ENCODE measurements at regions not wholly inside any gene's neighbourhood (a gene's known extent, or its start where the extent isn't known, plus 50 kb on each side); places are given as distances from the start of the nearest gene placed in this dataset.

- no peak for DNase-seq
Observed at GRCh38 chr15:31264559-31265089, 62.0 kb upstream of the KLF13 start.

- DNase-seq = no peak
Observed at GRCh38 chr15:31265090-31265870, 61.4 kb upstream of the KLF13 start.

- DNase-seq = peak; percentile 82
Observed at GRCh38 chr15:31265871-31266711, 60.5 kb upstream of the KLF13 start.

GRCh38 chr15:31266712-31267111 lies 59.9 kb upstream of the KLF13 start:
- DNase-seq = no peak

- DNase-seq = peak; percentile 32
Observed at GRCh38 chr15:31267161-31268107, 59.2 kb upstream of the KLF13 start.

GRCh38 chr15:31268108-31268501 lies 58.5 kb upstream of the KLF13 start:
- DNase-seq = no peak

GRCh38 chr15:31268911-31269784 lies 57.5 kb upstream of the KLF13 start:
- no peak for DNase-seq

- DNase-seq = no peak
Observed at GRCh38 chr15:31269816-31270575, 56.6 kb upstream of the KLF13 start.

GRCh38 chr15:31270767-31271166 lies 55.9 kb upstream of the KLF13 start:
- DNase-seq = peak; percentile 82

GRCh38 chr15:31271224-31271635 lies 55.4 kb upstream of the KLF13 start:
- DNase-seq = no peak

- no peak for DNase-seq
Observed at GRCh38 chr15:31271711-31272557, 54.7 kb upstream of the KLF13 start.

- DNase-seq = no peak
Observed at GRCh38 chr15:31272558-31273257, 53.9 kb upstream of the KLF13 start.

- peak; percentile 27 for DNase-seq
Observed at GRCh38 chr15:31273258-31273941, 53.2 kb upstream of the KLF13 start.

GRCh38 chr15:31274496-31275330 lies 51.9 kb upstream of the KLF13 start:
- peak; percentile 59 for DNase-seq

- DNase-seq = no peak
Observed at GRCh38 chr15:31275331-31276262, 51.0 kb upstream of the KLF13 start.

- DNase-seq = peak; percentile 97
Observed at GRCh38 chr15:31276596-31277298, 49.9 kb upstream of the KLF13 start.

Measured in NCI-H82 (cell line).